ENCODE measurements at regions not wholly inside any gene's neighbourhood (a gene's known extent, or its start where the extent isn't known, plus 50 kb on each side); places are given as distances from the start of the nearest gene placed in this dataset.
A peak's percentile ranks its signal among the peaks of the same experiment; 100 is the strongest.
"Not testable (repeated sequence)": the region's sequence is repeated elsewhere in the genome, so short reads cannot be mapped to it uniquely, and the experiment has no call there.

DNA sequence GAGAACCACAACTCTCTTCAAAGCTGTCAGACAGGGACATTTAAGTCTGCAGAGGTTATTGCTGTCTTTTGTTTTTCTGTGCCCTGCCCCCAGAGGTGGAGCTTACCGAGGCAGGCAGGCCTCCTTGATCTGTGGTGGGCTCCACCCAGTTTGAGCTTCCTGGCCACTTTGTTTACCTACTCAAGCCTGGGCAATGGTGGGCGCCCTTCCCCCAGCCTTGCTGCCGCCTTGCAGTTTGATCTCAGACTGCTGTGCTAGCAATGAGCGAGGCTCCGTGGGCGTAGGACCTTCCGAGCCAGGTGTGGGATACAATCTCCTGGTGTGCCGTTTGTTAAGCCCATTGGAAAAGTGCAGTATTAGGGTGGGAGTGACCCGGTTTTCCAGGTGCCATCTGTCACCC lies 822.1 kb downstream of the KCNMA1 start:
- DNase-seq (ENCODE audit: low read depth in 2 of 2): not testable (repeated sequence)

DNA sequence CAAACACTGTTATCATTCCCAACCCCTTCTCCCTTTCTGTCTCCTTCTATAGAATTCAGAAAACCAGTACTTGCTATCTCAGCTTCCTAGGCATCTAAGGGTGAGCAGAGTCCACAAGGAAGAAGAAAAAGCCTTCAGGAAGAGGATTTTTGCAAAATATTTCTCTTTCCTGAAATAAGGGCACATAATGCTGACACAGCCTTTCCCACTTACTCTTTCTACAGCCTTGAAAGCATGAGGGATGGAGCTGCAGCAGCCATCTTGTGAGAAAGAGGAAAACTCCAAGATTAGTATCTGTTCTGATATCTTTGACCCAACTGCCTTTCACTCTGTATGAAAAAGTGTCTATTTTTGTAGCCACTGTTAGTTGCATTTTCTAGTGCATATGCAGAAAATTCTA lies 826.2 kb downstream of the KCNMA1 start:
- no peak for DNase-seq (ENCODE audit: low read depth in 2 of 2)

DNA sequence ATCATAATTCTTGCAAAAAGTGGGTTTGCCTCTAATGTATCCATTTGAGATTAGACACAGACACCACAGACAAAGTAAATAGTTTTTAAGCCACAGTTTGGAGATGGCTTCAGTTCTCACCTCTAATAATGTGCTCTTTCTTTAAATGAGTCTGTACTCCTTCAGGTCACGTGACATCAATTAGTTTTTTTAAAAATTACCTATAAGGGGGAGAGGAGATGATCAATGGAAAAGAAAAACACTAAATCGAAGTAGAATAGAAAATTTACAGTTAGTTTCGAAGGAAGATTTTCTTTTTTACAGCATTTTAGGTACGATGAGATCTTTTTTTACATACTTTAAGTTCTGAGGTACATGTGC lies 849.2 kb downstream of the KCNMA1 start:
- DNase-seq (ENCODE audit: low read depth in 2 of 2): no peak

DNA sequence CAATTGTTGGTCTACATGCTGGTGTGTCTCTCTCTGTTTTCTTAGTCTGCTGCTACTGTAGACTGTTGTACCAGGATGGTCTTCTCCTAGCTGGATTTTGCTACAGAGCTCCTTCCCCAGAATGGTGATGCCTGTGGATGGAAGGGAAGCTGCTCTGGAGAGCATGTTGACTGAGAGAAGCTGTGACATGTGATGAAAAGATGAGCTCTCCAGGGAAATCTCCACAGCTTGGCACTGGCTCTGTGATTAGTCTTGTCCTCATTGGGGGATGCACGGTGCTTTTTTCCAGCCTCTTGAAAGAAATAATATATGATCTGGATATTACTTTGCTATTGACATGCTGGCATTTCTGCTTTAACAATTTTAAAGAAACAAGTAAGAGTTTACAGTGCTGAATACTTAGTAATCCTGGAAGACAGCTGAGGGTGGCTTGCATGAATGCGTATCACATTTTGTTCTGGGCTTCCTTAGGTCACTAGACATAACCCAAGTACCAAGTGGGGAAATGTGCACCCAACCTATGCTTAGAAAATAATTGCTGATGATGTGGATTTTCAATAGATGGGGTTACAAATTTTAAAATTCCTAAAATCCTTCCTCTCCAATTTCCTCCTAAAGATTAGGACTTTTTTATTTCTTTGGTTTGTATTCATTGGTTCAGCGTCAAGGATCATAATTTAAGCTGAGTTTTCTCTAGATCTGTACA lies 849.7 kb downstream of the KCNMA1 start:
- no peak for DNase-seq (ENCODE audit: low read depth in 2 of 2)

DNA sequence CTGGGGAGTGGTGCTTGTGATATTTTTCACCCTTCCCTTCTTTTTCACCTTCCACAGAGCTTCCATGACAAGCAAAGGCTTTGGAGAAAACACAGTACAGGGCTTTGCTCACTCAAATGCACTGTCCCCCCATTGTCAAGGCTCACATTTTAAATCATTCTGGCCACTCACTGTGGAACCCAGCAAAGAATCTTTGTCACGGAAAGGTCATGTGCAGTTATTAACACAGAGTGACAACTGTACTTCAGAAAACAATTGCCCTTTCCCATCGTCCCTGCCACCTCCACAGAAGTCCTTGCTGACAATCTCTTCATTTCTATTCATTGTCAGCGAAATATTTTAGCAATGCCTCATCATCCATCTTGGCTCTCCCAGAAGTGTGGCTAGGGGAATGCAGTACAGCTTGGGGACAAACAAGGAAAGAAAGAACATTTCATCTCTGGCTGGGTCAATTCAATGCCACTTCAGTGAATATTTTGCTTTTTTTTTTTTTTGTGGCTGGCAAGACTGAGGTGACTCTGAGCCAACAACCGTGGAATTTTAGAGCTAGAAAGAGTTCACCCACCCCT lies 851.0 kb downstream of the KCNMA1 start:
- DNase-seq (ENCODE audit: low read depth in 2 of 2): no peak

DNA sequence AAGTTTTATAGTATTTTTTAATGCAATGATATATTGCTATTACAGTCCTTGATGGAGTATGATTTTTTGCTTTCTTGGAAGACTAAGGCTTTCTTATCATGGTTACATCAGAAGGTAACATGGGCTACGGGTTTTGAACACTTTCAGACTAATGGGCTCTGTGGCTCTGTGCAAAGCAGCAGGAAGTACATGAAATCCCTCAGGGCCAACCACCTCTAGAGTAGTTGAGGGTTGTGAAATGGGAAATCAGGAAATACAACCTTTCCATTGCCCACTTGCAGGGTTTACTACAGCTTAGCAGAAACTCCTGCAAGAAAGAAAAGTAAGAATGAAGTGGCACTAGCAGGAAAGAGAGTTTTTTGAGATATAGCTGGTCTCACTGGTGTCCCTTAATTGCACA lies 853.5 kb downstream of the KCNMA1 start:
- DNase-seq (ENCODE audit: low read depth in 2 of 2): no peak

DNA sequence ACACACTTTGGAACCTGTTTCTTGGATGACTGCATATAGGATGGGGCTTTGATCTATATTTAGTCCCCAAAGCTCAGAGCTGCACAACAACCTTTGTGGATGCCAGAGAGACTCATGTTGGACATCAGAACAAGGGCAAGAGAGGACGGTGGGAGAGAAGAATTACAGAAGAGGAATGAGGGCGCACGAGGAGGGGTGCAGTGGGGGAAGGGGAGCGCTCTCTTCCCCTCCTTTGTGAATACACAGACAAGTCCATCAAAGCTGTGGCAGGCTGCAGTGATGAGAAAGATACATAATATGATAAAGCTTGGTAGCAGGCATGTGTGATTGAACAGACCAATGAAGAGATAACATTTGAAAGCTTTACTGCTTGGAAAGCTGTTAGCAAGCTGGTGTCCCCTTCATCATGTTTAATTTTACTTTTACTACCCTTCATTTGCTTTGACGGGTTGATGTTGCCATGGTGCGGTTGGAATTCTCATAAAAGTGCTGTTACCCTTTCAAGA lies 857.8 kb downstream of the KCNMA1 start:
- no peak for DNase-seq (ENCODE audit: low read depth in 2 of 2)

DNA sequence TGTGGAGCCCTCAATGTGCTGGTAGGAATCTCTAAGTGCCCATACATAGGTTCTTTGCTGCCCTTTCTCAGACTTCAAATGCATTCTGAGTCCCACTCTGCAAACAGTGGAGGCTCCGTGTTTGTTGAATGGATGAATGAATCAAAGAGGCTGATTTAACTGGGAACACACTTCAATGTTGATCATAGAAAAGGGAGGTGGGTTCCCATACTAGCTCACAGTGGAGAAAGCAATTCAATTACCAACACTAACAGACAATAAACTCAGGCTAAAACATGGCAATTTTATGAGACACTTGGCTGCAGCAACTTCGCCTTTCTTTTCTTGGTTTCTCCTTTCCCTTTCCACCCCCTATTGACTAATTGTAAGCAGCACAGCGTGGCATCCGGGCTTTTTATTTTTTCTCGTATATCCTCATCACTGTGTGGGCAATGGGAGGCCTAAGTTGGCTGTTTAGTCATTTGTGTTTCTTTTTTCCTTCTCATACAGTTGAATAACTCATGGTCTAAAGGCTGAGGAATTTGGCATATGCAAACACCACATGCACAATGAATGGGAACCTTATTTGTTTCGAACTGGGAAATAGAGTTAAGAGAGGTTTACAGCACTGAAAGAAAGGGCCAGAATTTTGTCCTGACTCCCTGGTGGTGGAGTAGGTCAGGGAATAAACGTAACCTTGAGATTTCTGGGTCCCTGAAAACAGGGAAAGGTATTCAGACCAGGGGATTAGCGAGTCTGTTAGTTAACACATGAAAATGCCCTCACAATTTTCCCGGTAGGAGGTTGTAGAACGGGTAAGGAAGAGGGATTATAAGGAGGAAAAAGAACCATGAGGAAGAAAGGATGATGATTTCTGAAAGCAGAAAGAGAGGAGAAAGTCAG lies 858.5 kb downstream of the KCNMA1 start:
- DNase-seq (ENCODE audit: low read depth in 2 of 2): peak; percentile 39 to 40

DNA sequence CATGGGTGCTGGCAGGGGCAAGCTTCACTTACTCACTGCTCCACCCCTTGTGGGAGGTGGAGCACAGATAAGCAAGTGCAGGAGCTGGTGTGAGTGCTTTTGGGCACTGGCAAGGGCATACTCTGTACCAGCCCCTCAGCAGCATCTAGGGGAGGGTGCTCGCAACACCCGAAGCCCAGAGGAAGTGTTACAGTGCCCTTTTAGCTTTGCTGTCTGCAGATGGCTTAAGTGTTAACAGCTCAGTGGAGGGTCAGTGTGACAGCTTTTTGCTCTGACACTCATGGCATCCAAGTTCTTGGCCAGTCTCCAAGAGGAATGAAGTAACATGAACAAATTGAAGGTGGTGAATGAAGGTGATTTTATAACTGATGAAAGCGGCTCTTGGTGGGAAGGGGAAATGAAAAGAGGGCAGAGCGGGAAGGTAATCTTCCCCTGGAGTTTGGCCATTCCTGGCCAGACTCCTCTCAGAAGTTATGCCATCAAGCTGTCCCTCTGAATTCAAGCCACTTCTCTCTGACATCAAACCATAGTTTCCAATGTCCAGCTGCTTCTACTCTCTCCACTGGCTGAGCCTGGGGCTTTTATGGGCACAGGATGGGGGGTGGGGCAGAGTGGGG lies 862.5 kb downstream of the KCNMA1 start:
- DNase-seq (ENCODE audit: low read depth in 2 of 2): no peak

DNA sequence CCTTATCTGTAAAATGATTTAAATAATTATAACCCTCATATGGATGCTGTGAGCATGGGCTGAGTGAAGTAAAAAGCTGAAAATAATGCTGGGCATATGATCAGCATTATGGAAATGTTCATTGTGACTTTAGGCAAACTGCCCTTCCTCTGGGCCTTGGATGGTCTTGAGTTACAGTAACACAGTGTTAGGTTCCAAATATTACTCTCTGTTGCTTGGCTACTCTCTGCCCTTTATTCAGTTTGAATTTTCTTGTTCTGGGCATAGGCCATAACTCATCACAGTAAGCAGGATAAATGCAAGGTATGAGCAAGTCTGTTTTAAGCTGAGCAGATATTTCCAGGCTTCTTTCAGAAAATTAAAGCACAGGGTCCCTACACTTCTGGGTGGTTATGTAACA lies 868.0 kb downstream of the KCNMA1 start:
- DNase-seq (ENCODE audit: low read depth in 2 of 2): no peak

DNA sequence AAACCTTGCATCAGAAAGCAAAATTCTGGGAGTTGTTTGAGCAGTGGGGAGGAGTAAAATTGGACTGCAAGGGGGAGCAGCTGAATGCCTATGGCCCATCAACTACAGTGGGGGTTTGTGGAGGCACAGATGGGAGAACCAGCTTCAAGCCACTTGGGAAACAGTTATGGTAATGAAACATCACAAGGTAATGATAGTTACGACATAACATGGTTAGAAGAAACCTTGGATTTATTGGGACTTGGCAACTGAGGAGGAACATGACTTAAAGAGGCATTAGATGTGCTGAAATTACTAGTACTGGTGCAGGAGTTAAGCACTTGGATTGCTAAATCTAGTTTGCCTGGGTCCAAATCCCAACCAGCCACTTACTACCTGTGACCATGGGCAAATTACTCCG lies 868.4 kb downstream of the KCNMA1 start:
- peak; percentile 6 to 12 for DNase-seq (ENCODE audit: low read depth in 2 of 2)

DNA sequence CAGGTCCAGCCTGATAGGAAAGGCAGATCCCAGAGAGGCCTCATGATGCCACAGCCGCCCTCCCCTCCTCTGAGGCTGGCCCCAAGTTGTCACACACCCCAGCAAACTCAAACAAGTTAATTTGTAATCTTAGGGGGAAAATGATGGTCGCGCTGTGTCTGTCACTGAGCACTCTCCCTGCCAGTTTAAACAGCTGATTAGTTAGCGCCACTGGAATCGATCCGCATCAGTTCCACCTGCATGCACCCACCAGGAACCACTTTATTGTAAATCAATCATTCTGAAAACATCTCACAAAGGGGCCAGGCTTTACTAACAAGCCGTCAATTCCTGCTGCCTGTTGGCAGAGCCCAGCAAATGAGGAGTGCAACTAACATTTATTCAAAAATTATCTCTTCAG lies 870.9 kb downstream of the KCNMA1 start:
- no peak for DNase-seq (ENCODE audit: low read depth in 2 of 2)

DNA sequence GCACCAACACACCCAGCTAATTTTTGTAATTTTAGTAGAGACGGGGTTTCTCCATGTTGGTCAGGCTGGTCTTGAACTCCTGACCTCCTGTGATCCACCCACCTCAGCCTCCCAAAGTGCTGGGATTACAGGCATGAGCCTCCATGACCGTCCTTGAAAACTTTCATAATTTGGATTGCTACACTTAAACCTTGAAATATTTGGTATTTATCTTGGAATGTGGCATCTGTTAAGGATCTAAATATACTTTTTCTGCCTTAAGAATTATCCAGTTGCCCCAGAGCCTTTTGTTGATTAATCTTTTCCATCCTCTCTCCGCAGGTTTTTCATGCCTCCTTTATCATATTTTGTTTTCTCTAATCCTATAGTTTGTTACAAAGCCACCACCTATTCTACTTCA lies 872.7 kb downstream of the KCNMA1 start:
- DNase-seq (ENCODE audit: low read depth in 2 of 2): not testable (repeated sequence)

DNA sequence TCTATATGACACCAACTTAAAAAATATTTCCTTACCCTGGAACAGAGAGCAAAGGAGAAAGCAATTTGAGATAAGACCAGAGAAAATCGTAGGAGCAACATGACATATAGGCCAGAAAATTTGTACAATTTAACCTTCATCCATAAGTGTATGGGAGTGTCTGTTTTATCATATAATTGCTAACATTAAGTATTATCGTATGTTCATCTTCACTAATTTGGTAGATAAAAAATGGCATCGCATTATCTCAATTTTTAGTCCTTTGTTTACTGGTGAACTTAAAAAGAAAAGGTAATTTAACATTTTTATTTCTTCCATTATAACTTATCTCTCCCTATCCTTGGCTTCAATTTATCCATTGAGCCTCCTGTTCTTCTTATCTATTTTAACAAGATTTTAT lies 873.4 kb downstream of the KCNMA1 start:
- DNase-seq (ENCODE audit: low read depth in 2 of 2): no peak

DNA sequence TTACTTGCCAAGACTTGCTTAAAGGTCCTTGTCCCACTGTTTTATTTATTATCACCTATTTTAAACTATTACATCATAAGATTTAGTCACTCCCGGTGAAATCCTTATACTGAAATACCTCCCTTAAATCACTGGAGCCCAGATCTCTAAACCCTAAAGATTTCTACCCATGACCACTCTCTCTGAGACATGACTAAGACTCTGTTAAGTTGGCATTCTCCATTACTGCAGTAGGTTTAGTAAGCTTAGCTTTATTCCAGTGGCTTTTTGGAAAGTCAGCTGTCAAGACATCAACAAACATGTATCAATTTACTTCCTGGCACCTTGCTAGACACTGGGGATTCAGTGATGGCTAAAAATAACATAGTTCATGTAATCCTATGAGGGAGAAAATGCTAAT lies 874.2 kb downstream of the KCNMA1 start:
- no peak for DNase-seq (ENCODE audit: low read depth in 2 of 2)

DNA sequence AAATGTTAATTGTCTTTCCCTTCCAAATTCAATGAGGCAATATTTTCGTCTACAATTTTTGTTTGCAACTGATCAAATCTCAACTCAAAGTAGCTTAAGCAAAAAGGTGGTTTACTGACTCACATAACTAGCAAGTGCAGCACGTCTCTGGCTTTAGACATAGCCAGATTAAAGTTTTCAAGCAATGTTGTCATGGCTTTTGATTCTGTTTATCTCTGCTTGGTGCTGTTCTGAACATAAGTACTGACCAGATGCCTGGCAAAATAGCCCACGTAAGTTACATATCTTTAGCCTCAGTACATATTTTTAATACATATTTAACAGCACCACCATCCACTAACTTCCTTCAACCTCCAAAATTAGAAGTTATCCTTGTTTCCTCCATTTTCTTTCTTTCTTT lies 877.9 kb downstream of the KCNMA1 start:
- no peak for DNase-seq (ENCODE audit: low read depth in 2 of 2)

DNA sequence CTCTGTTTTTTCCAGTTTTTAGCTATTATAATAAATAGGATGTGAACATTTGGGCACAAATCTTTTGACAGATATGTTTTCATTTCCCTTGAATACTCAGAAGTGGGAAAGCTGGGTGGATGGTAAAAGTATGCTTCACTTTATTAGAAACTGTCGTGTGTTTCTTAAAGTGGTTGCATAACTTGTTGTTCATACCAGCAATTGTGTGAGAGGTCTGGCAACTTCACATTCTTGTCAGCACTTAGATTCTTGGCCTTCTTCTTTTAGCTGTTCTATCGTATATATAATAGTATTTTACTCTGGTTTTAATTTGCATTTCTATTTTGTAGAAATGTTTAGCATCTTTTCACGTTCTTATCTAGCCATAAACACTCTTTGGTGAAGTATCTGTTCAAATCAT lies 894.4 kb downstream of the KCNMA1 start:
- no peak for DNase-seq (ENCODE audit: low read depth in 2 of 2)

DNA sequence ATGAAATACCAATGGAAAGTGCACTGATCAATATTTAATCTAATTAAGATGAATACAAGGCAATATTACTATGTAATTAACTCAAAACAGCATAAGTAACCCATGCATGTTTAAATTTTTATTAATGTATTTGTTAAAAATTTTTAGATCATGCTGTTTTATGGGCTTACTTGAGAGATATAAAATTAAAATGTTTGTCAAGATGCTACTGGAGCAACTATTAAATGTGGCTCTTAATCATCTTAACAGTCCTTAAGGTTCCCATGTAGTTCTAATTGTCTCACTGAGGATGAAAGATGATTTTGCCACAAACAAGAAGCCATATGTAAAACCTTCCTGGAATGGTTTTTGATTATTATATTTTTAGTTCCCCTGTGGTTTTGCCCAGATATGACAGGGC lies 897.1 kb downstream of the KCNMA1 start:
- DNase-seq (ENCODE audit: low read depth in 2 of 2): no peak

DNA sequence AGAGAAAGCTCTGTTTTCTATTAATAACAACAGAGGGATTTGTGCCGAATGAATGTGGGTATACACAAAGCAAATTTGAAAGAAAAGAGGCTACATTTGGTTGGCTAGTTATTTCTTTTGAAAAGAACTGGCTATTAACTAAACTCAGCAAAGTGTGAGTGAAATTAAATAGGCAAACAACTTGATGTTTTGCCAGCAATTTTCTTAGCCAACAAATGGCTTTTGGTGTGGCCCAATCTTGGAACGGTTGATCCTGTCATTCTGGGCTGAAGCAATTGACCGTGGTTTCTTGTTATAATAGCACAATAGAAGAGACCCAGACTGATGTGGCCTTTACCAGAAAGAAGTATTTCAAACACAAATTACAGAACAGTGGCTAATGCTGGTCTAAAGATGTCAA lies 898.6 kb downstream of the KCNMA1 start:
- no peak for DNase-seq (ENCODE audit: low read depth in 2 of 2)

DNA sequence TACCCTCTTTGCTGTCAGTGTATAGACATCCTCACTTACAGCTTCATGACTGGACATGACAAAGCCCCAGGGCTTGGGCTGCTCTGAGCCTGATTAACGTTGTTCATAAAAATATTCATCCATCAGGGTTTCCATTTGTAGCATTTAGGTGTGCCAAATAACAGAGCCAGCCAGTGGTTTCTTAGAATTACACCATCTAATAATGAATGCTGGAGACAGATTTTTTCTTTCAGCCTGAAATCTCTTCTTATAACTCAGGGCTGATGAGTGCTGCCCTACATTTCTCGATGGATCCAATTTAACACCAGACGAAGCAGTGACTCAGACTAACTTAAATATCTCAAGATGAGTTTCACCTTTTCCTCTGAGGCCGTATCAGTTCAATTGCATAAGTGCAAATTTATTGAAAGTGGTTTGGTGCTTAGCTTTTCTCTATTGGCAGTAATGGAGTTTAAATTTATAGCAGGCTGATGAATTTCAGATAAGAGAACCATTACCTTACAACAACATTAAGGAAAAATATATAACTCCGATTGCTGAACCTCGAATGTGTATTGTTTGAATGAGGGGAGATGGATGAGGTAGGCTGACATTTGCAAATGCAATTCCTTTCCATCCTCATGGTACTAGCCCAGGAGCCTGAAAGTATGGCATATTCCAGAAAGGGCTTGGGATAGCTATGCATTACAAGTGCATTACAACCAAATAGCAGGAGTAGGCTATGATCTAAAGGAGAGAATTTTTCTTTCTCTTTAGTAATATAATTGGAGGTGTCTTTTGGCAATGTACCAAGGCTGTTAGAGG lies 900.6 kb downstream of the KCNMA1 start:
- peak in 1 of 2 experiments; percentile 2 for DNase-seq (ENCODE audit: low read depth in 2 of 2)

DNA sequence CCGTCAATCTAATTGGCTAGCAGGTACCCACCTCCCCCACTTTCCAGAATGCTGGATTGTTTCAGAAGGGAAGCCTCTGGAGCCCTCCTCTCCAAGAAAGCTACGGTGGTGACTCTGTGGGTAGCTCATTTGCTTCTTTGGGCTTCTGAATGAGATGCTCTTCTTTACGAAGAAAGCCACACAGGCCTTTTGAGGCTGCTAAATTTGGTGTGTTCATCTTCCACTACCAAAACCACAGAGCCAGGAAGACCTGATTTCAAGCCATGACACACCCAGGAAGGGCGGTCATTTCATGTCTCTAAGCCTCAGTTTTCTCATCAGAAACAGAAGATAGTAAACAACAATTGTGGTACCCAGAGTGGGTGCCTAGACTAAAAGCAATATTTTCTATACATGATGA lies 901.2 kb downstream of the KCNMA1 start:
- no peak for DNase-seq (ENCODE audit: low read depth in 2 of 2)

DNA sequence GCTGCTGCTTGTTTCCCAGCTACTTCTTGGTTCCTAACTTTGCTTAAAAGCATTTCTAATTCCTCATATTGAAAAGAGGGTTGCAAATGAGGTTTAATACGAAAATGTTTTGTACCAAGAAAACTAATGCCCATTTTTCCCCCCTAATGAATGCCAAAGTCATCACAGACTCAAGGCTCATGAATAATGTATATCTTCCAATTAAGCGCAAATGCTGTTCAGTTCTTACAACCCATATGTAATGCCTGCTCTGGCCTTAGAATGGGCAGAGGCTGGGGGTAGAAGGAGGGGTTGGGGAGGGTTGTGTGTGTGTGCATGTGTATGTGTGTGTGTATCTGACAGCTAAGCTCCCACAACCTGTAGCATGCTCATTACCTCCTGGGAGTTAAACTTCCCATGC lies 901.7 kb downstream of the KCNMA1 start:
- no peak for DNase-seq (ENCODE audit: low read depth in 2 of 2)

All from fibroblast of skin of left quadriceps (primary cell).